ENCODE measurements at regions not wholly inside any gene's neighbourhood (a gene's known extent, or its start where the extent isn't known, plus 50 kb on each side); places are given as distances from the start of the nearest gene placed in this dataset.

DNA sequence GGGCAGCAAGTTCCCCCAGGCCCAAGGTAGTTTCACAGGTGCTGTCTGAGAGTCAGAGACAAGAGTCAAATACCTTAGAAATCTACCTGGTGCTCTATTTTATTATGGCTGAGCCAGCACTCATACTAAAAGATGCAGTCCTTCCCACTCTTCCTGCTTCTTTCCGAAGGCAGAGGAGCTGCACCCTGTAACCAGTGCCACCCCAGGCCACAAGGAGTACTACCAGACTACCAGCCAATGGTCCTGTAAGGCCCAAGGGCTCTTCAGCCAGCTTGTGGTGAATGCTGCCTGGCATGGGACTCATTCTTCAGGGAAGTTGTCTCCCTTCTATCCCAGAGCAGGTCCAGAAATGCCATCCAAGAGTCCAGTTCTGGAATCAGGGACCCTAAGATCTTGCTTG lies 203.8 kb upstream of the DUSP10 start:
- no peaks in the 10 kb centered on the region for H3K79me2 ChIP-seq (ENCODE audit: insufficient read depth, low read length)
- TF ChIP-seq, protein P1, sequence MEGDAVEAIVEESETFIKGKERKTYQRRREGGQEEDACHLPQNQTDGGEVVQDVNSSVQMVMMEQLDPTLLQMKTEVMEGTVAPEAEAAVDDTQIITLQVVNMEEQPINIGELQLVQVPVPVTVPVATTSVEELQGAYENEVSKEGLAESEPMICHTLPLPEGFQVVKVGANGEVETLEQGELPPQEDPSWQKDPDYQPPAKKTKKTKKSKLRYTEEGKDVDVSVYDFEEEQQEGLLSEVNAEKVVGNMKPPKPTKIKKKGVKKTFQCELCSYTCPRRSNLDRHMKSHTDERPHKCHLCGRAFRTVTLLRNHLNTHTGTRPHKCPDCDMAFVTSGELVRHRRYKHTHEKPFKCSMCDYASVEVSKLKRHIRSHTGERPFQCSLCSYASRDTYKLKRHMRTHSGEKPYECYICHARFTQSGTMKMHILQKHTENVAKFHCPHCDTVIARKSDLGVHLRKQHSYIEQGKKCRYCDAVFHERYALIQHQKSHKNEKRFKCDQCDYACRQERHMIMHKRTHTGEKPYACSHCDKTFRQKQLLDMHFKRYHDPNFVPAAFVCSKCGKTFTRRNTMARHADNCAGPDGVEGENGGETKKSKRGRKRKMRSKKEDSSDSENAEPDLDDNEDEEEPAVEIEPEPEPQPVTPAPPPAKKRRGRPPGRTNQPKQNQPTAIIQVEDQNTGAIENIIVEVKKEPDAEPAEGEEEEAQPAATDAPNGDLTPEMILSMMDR (conservative IDR thresholded peaks at IDR 0.05) = no peak; the same call in 2 of the 3 replicates
- no peak overlapping the region for H3K4ac ChIP-seq (ENCODE audit: low read depth, low read length)
- Mint-ChIP-seq H3K9me3 (peaks cover 4 to 16% of the 10 kb centered on the region in 2 experiments; a peak in 3 of 5 replicates), H3K27me3 (ENCODE audit: low read depth) (no peaks in the 10 kb centered on the region), H3K4me3 (no peak overlapping the region), H3K36me3 (ENCODE audit: insufficient read depth in 1 of 3, low read depth in 3 of 3) (peaks cover 0 to 4% (median 0%) of the 10 kb centered on the region in 3 experiments; a peak in 4 of 7 replicates), H3K4me1 (no peaks in the 10 kb centered on the region), H3K27ac (no peak overlapping the region)
- no peak overlapping the region for H4K5ac ChIP-seq (ENCODE audit: insufficient read length, low read depth, low read length)
- H2BK12ac ChIP-seq (ENCODE audit: insufficient read length, low read depth, low read length) = no peak overlapping the region
- H2BK15ac ChIP-seq (ENCODE audit: low read depth, low read length) = no peak overlapping the region
- H4K8ac ChIP-seq (replicated peaks; ENCODE audit: insufficient read length, low read depth, low read length) = no peak overlapping the region
- H3K9me3 ChIP-seq (ENCODE audit: control insufficient read depth, low read depth, low read length) = no peaks in the 10 kb centered on the region
- H4K91ac ChIP-seq (ENCODE audit: insufficient read length, low read depth, low read length) = no peak overlapping the region
- H3K56ac ChIP-seq (ENCODE audit: insufficient read length, low read depth, low read length) = no peak overlapping the region
- H4K20me1 ChIP-seq (ENCODE audit: control insufficient read depth, insufficient read depth, insufficient read length) = no peaks in the 10 kb centered on the region
- no peak overlapping the region for H3K18ac ChIP-seq (ENCODE audit: insufficient read length, low read depth, low read length)
- no peak overlapping the region for H3K9ac ChIP-seq (ENCODE audit: extremely low read depth, insufficient read length, low read length)
- no peak overlapping the region for H2BK120ac ChIP-seq (ENCODE audit: low read depth, low read length, poor library complexity, severe bottlenecking)
- no peaks in the 10 kb centered on the region for H3K23me2 ChIP-seq (ENCODE audit: insufficient read length, low read depth, low read length, poor library complexity, severe bottlenecking)
- H3K79me1 ChIP-seq (ENCODE audit: insufficient read depth, low read depth, low read length, poor library complexity, severe bottlenecking) = no peaks in the 10 kb centered on the region
- no peaks in the 10 kb centered on the region for H3K27me3 ChIP-seq (ENCODE audit: insufficient read depth, low read length)
- no peak overlapping the region for H3K14ac ChIP-seq (ENCODE audit: insufficient read depth, low read length)
- H3K27ac ChIP-seq (ENCODE audit: insufficient read length, low read depth, low read length) = no peak overlapping the region
- no peak overlapping the region for H3K4me2 ChIP-seq (ENCODE audit: insufficient read depth, insufficient read length, low read length)
- H2AFZ ChIP-seq (ENCODE audit: low read length) = no peak overlapping the region
- no peak overlapping the region for H3T11ph ChIP-seq (ENCODE audit: low read length)
- H2AK5ac ChIP-seq (ENCODE audit: insufficient read length, low read length) = no peak overlapping the region
- no peak overlapping the region for H2BK5ac ChIP-seq (ENCODE audit: insufficient read length, low read length)
- WGBS (ENCODE audit: extremely low coverage, insufficient read length, low lambda C conversion rate) = no CpG with 5 or more reads among the region's 1 CpG
- no peak overlapping the region for H2BK20ac ChIP-seq (ENCODE audit: low read depth, low read length, poor library complexity, severe bottlenecking)
- no peak overlapping the region for H3K23ac ChIP-seq (ENCODE audit: insufficient read length, low read depth, low read length)
- no peaks in the 10 kb centered on the region for H3K4me1 ChIP-seq (ENCODE audit: insufficient read depth, low read length)
- peak; percentile 41 for DNase-seq
